Pancreas (tissue), 10 donors: ENCODE measurements at regions not wholly inside any gene's neighbourhood (a gene's known extent, or its start where the extent isn't known, plus 50 kb on each side); places are given as distances from the start of the nearest gene placed in this dataset.

Experiments used
- ATAC-seq, 4 donors: fragments of 200-7000 bp; cut with Tn5 transposase; one replicate each; pipeline versions ENCODE4 v1.8.0 to v1.9.1; 2020; ENCODE audit warnings: mild to moderate bottlenecking in 4 of 4, moderate library complexity in 4 of 4
- DNase-seq, 6 donors: peaks; one replicate each; pipeline ENCODE4 v3.0.0-alpha.2; 2020
- FAIRE-seq: peaks from 2 replicates; lab custom pipeline; 2012; peaks lifted over from hg19 to GRCh38; lab: Jason Lieb, UNC
- H3K27ac ChIP-seq, 4 donors: fragments of 200-600 bp; sonication (generic); 1 replicate in 3 of 4; 2 replicates in 1 of 4; pipeline versions ENCODE4 v1.5.0 to v1.8.0; 2020
- H3K27me3 ChIP-seq, 4 donors: fragments of 200-600 bp; one replicate each; pipeline ENCODE4 v1.8.0; 2021
- H3K36me3 ChIP-seq, 3 donors: fragments of 200-600 bp; sonication (generic) in 1 of 3; one replicate each; pipeline versions ENCODE4 v1.5.0 to v1.8.0; 2020 to 2021
- H3K4me1 ChIP-seq, 3 donors: fragments of 200-600 bp; one replicate each; pipeline ENCODE4 v1.8.0; 2021
- H3K4me3 ChIP-seq, 4 donors: fragments of 200-600 bp; sonication (generic) in 2 of 4; one replicate each; pipeline versions ENCODE4 v1.5.0 to v1.8.0; 2020 to 2021
- H3K9me3 ChIP-seq, 4 donors: fragments of 200-600 bp; one replicate each; pipeline ENCODE4 v1.8.0; 2021
- CTCF ChIP-seq, 4 donors: fragments of 200-600 bp; sonication (generic) in 3 of 4; IDR thresholded peaks; one replicate each; pipeline versions ENCODE4 v1.5.0 to v1.8.0; 2021; ENCODE audit warnings: antibody characterized with exemption in 4 of 4
- WGBS, 2 donors: extraction: QIAGEN DNeasy Blood & Tissue Kit; methylation state at CpG; one replicate each; pipeline ENCODE4 v1.1.7; 2013; 5-methylcytosine and 5-hydroxymethylcytosine counted together
- intact Hi-C, 3 donors: fragments of 100-400 bp; cut with DNase I; formaldehyde crosslinking; loops; one replicate each; pipeline versions ENCODE4 v1.11.1 to v1.14.2; 2022
- donor health status: healthy with polysubstance abuse.
- donor health status: DM: no; HTN: no; CAD: no; lungs with moderate emphysema.
- donor health status: DM: no; HTN: no; CAD: no.
- donor health status: control.
- donor health status: control.
- donor health status: Bipolar disorder and iron deficiency.
- donor health status: DM: yes; HTN: yes; CAD: no.
- donor health status: DM: no; HTN: no; CAD: no.
- donor health status: DM: no; HTN: no; CAD: no.
- donor health status: DM: yes; HTN: yes; CAD: no.

GRCh38 chr9:126216826-126217225 lies 109.8 kb upstream of the MVB12B start:
- FAIRE-seq: no peak
- H3K36me3 ChIP-seq: no peaks in the 10 kb centered on the region
- intact Hi-C loops: no loop called here
- DNase-seq: no peak
- ATAC-seq: no peak
- no peaks in the 10 kb centered on the region for H3K4me1 ChIP-seq
- WGBS, 2 donors: 73 to 82% methylated on average over 4 of the region's 4 CpGs
- peaks cover 0 to 8% (median 0%) of the 10 kb centered on the region in 4 donors for H3K27me3 ChIP-seq
- H3K27ac ChIP-seq: no peak overlapping the region
- H3K9me3 ChIP-seq: no peaks in the 10 kb centered on the region
- TF ChIP-seq CTCF (IDR thresholded peaks at IDR 0.05): no peak
- H3K4me3 ChIP-seq: no peak overlapping the region

DNA sequence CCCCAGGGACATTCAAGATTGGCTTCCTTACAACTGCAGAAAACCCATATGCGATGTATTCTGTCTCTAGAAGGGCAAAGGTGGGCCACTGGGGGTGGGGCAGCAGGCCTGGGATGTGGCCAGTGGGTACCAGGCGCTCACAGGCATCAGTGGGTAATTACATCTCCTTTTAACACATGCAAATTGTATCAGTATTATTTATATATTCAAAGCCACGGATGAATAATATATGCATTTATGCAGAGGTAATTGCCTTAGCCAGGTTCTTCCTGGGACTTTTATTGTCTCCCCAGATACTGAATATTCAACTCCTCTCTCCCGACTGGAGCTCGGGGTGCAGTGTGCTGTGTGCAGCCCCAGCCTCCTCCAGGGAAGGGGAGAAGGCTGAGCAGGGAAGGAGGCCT lies 109.4 kb upstream of the MVB12B start:
- no peak for TF ChIP-seq CTCF (IDR thresholded peaks at IDR 0.05)
- Histone ChIP-seq H3K27ac (no peak overlapping the region), H3K36me3 (no peaks in the 10 kb centered on the region), H3K4me3 (no peak overlapping the region), H3K4me1 (no peaks in the 10 kb centered on the region), H3K27me3 (peaks cover 0 to 11% (median 1%) of the 10 kb centered on the region in 4 donors), H3K9me3 (no peaks in the 10 kb centered on the region)
- no peak for FAIRE-seq
- 59 to 60% methylated on average over 5 of the region's 5 CpGs for WGBS, 2 donors
- DNase-seq: no peak
- intact Hi-C loops: no loop called here
- ATAC-seq: no peak

DNA sequence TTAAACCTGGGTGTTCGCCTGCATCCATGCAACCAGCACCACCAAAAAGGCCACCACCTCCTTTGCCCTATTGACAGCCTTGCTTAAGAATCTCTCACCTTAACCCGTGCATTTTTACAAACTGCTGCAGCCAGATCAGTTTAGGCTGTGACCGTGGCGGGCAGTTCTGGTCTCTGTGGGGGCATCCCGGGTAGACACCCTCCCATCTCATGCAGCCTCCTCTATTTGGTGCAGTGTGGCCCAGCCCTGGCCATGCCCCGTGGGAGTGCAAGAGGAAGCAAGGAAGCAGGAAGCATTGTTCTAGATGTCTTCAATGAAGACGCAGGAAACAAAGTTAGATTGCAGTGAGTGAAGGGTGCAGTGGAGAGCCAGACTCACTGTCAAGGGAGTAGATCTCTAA lies 108.8 kb upstream of the MVB12B start:
- WGBS, 2 donors: 65 to 76% methylated on average over 7 of the region's 7 CpGs
- intact Hi-C loops: no loop called here
- no peak for TF ChIP-seq CTCF (IDR thresholded peaks at IDR 0.05)
- Histone ChIP-seq H3K27ac (no peak overlapping the region), H3K4me3 (no peak overlapping the region), H3K4me1 (no peaks in the 10 kb centered on the region), H3K9me3 (no peaks in the 10 kb centered on the region), H3K27me3 (peaks cover 0 to 14% (median 1%) of the 10 kb centered on the region in 4 donors), H3K36me3 (no peaks in the 10 kb centered on the region)
- DNase-seq (no peak), FAIRE-seq (no peak), ATAC-seq (no peak)

DNA sequence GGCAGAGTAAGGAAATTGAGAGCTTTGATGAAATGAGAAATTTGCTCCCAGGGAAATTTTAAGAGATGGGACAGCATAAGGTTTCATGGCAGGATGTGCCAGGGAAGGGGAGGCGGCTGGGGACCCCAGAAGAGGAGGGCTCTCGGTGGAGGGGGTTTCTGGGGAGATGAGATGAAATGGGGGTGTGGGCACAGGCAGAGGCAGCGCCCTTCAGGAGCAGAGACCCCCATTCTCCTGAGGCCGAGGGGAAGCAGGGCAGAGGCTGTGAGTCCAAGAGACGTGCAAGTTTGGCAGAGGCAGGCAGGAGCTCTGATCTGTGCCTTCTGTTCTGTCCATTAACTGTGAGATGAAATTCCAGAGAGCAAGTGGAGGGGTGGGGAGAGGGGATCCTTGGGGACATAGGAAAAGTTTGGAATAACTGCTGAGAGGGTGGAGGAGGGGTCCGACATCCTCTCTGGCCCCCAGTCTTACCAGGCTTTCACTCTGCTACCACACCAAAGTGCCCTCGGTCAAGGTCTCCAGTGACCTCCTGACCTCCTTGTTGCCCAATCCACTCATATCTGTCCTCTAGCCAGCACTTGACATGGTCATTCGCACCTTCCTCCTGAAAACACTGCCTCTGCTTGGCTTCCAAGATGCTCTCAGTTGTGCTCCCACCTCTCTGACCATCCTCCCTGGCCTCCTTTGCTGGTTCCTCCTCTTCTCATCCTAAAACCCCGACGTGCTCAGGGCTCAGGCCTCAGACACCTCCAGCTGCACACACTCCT lies 108.1 kb upstream of the MVB12B start:
- intact Hi-C loops: no loop called here
- no peaks in the 10 kb centered on the region for H3K36me3 ChIP-seq
- H3K27ac ChIP-seq: no peak overlapping the region
- peaks cover 0 to 14% (median 1%) of the 10 kb centered on the region in 4 donors for H3K27me3 ChIP-seq
- FAIRE-seq (no peak), DNase-seq (no peak), ATAC-seq (no peak)
- 63 to 73% methylated on average over 10 of the region's 10 CpGs for WGBS, 2 donors
- H3K4me3 ChIP-seq: no peak overlapping the region
- no peak for TF ChIP-seq CTCF (IDR thresholded peaks at IDR 0.05)
- H3K9me3 ChIP-seq: no peaks in the 10 kb centered on the region
- no peaks in the 10 kb centered on the region for H3K4me1 ChIP-seq

- intact Hi-C loops: no loop called here
- no peak for ATAC-seq
- WGBS, 2 donors: 78 to 83% methylated on average over 2 of the region's 2 CpGs
Observed at GRCh38 chr9:126219166-126219565, 107.5 kb upstream of the MVB12B start.

More at GRCh38 chr9:126219166-126219565, 107.5 kb upstream of the MVB12B start:
- DNase-seq: no peak
- no peak overlapping the region for H3K27ac ChIP-seq
- TF ChIP-seq CTCF (IDR thresholded peaks at IDR 0.05): no peak
- peaks cover 0 to 14% (median 1%) of the 10 kb centered on the region in 4 donors for H3K27me3 ChIP-seq
- no peaks in the 10 kb centered on the region for H3K9me3 ChIP-seq
- no peaks in the 10 kb centered on the region for H3K36me3 ChIP-seq
- no peak overlapping the region for H3K4me3 ChIP-seq
- no peaks in the 10 kb centered on the region for H3K4me1 ChIP-seq
- FAIRE-seq: no peak
